GM23338 (cell line): ENCODE measurements at regions not wholly inside any gene's neighbourhood (a gene's known extent, or its start where the extent isn't known, plus 50 kb on each side); places are given as distances from the start of the nearest gene placed in this dataset.

Experiments
- ATAC-seq: fragments of 200-7000 bp; cut with Tn5 transposase; 3 replicates; pipeline ENCODE4 v1.9.1; 2020
- DNase-seq: peaks from one replicate; pipeline ENCODE4 v3.0.0-alpha.2; 2015; ENCODE audit warnings: low spot score
- H2AFZ ChIP-seq: fragments of 200-600 bp; sonication (generic); 2 replicates; pipeline ENCODE4 v1.8.0; 2016; ENCODE audit warnings: antibody characterized with exemption, mild to moderate bottlenecking, moderate library complexity
- H3F3A ChIP-seq: fragments of 200-600 bp; sonication (generic); replicated peaks from 2 replicates; pipeline ENCODE4 v1.8.0; 2017; ENCODE audit warnings: antibody characterized with exemption, mixed run types, low read depth
- H3K27ac ChIP-seq: fragments of 200-600 bp; sonication (generic); 2 replicates; pipeline ENCODE4 v1.6.1; 2016; ENCODE audit warnings: low read depth
- H3K27me3 ChIP-seq: fragments of 200-600 bp; sonication (generic); 2 replicates; pipeline ENCODE4 v1.8.0; 2016; ENCODE audit warnings: mild to moderate bottlenecking, mixed run types, moderate library complexity; ENCODE audit not compliant: insufficient read depth
- H3K36me3 ChIP-seq: fragments of 200-600 bp; sonication (generic); 2 replicates; pipeline ENCODE4 v1.8.0; 2016; ENCODE audit warnings: mild to moderate bottlenecking; ENCODE audit not compliant: insufficient read depth
- H3K4me1 ChIP-seq: fragments of 200-600 bp; sonication (generic); 2 replicates; pipeline ENCODE4 v1.8.0; 2016; ENCODE audit warnings: mild to moderate bottlenecking, moderate library complexity; ENCODE audit not compliant: insufficient read depth
- H3K4me2 ChIP-seq: fragments of 200-600 bp; sonication (generic); 2 replicates; pipeline ENCODE4 v1.7.1; 2017; ENCODE audit warnings: mixed run types
- H3K4me3 ChIP-seq: fragments of 200-600 bp; sonication (generic); 2 replicates; pipeline ENCODE4 v1.6.1; 2016; ENCODE audit warnings: mixed run types
- H3K79me2 ChIP-seq: fragments of 200-600 bp; sonication (generic); replicated peaks from 2 replicates; pipeline ENCODE4 v1.8.0; 2017; ENCODE audit warnings: mild to moderate bottlenecking; ENCODE audit not compliant: insufficient read depth
- H3K9me2 ChIP-seq: fragments of 200-600 bp; sonication (generic); 2 replicates; pipeline ENCODE4 v1.8.0; 2017; ENCODE audit not compliant: insufficient read depth
- H4K20me1 ChIP-seq: fragments of 200-600 bp; sonication (generic); replicated peaks from 2 replicates; pipeline ENCODE4 v1.8.0; 2017; ENCODE audit warnings: mild to moderate bottlenecking; ENCODE audit not compliant: insufficient read depth
- H3K27ac Mint-ChIP-seq: 2 replicates; pipeline ENCODE4 v1.8.0; 2020; ENCODE audit warnings: inconsistent platforms, mild to moderate bottlenecking, moderate library complexity, mixed read lengths
- H3K27me3 Mint-ChIP-seq: 3 replicates; pipeline ENCODE4 v1.8.0; 2022; ENCODE audit warnings: low read depth, mild to moderate bottlenecking, moderate library complexity, mixed read lengths, inconsistent platforms; ENCODE audit not compliant: insufficient read depth, poor library complexity
- H3K36me3 Mint-ChIP-seq: 3 replicates; pipeline ENCODE4 v1.8.0; 2021; ENCODE audit warnings: low read depth, mild to moderate bottlenecking, inconsistent platforms, moderate library complexity, mixed read lengths
- H3K4me1 Mint-ChIP-seq: 3 replicates; pipeline ENCODE4 v1.8.0; 2020; ENCODE audit warnings: mild to moderate bottlenecking, inconsistent platforms, mixed read lengths
- H3K4me3 Mint-ChIP-seq: 3 replicates; pipeline ENCODE4 v1.8.0; 2021; ENCODE audit warnings: moderate library complexity, mild to moderate bottlenecking, inconsistent platforms, mixed read lengths
- H3K9me3 Mint-ChIP-seq: 3 replicates; pipeline ENCODE4 v1.8.0; 2020; ENCODE audit warnings: moderate library complexity, mild to moderate bottlenecking, inconsistent platforms, mixed read lengths
- CREB1 ChIP-seq: fragments of 250-450 bp; sonication (Bioruptor Pico); IDR thresholded peaks from 2 replicates; pipeline ENCODE4 v1.5.0; 2020; ENCODE audit warnings: low read depth, mild to moderate bottlenecking, moderate library complexity
- EZH2 ChIP-seq: fragments of 200-600 bp; sonication (generic); IDR thresholded peaks from one replicate; pipeline ENCODE4 v1.8.0; 2017; ENCODE audit warnings: antibody characterized with exemption, mild to moderate bottlenecking, low read depth; ENCODE audit not compliant: unreplicated experiment
- POLR2AphosphoS5 ChIP-seq: IDR thresholded peaks from 2 replicates; pipeline ENCODE4 v1.6.1; 2016; ENCODE audit warnings: antibody characterized with exemption, low read depth
- STAT1 ChIP-seq: IDR thresholded peaks from one replicate; pipeline ENCODE4 v1.6.1; 2016; ENCODE audit warnings: antibody characterized with exemption; ENCODE audit not compliant: unreplicated experiment
- TF ChIP-seq, protein P1 (sequence below): fragments of 250-450 bp; sonication (Bioruptor Pico); IDR thresholded peaks from 2 replicates; pipeline ENCODE4 v1.5.0; 2020; ENCODE audit warnings: mild to moderate bottlenecking, moderate library complexity
- TF ChIP-seq, protein P2 (sequence below), 2 experiments: fragments of 200-600 bp in 1 of 2; sonication (generic) in 1 of 2; conservative IDR thresholded peaks; 2 replicates each; pipeline versions ENCODE4 v1.5.1 to v1.6.1; 2016 to 2017; ENCODE audit warnings: antibody characterized with exemption in 2 of 2, low read depth in 2 of 2, mild to moderate bottlenecking in 2 of 2, moderate library complexity in 1 of 2
- TF ChIP-seq, protein P3 (sequence below): IDR thresholded peaks from one replicate; pipeline ENCODE4 v1.6.1; 2018; ENCODE audit warnings: antibody characterized with exemption; ENCODE audit not compliant: unreplicated experiment
- TF ChIP-seq, protein P4 (sequence below): IDR thresholded peaks from 2 replicates; pipeline ENCODE4 v1.6.1; 2016; ENCODE audit warnings: antibody characterized with exemption

DNA sequence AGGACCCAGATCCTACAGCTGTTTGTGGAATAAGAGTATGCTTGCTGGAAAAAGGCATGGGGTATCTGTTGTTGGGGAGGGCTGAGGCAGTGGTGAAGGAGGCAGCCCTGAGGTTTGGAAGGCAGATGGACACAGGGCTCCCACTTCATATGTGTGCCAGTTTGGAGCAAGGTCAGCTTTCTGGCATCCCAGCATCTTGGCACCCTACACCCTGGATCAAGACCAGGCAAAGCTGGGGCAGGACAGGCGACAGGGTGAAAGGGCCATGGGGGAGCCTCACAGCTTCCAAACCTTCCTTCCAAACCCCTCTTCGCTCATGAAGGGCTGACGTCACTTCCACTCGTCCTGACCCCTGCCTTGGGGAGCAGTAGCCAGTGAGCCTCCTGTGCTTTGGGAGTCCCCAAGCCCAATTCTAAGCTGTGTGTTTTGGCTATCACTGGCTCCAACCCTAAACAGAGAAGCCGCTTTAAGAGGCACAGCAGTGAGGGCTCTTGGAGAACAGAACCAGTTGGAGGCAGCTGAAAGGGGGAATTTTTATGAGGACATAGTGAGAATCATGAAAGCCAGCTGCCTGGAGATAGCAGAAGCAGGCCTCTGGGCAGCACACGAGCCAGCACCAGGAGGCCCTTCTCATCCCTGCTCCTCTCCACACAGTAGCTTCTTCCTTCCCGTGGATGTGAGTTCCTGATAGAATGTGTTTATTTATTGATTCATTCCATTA lies 448.6 kb upstream of the CDH4 start:
- no peak for ATAC-seq
- H3K4me2 ChIP-seq: no peak overlapping the region

More for the DNA sequence above, 448.6 kb upstream of the CDH4 start:
- no peak overlapping the region for H3K27ac ChIP-seq
- no peaks in the 10 kb centered on the region for H3K9me2 ChIP-seq
- TF ChIP-seq, protein P1, sequence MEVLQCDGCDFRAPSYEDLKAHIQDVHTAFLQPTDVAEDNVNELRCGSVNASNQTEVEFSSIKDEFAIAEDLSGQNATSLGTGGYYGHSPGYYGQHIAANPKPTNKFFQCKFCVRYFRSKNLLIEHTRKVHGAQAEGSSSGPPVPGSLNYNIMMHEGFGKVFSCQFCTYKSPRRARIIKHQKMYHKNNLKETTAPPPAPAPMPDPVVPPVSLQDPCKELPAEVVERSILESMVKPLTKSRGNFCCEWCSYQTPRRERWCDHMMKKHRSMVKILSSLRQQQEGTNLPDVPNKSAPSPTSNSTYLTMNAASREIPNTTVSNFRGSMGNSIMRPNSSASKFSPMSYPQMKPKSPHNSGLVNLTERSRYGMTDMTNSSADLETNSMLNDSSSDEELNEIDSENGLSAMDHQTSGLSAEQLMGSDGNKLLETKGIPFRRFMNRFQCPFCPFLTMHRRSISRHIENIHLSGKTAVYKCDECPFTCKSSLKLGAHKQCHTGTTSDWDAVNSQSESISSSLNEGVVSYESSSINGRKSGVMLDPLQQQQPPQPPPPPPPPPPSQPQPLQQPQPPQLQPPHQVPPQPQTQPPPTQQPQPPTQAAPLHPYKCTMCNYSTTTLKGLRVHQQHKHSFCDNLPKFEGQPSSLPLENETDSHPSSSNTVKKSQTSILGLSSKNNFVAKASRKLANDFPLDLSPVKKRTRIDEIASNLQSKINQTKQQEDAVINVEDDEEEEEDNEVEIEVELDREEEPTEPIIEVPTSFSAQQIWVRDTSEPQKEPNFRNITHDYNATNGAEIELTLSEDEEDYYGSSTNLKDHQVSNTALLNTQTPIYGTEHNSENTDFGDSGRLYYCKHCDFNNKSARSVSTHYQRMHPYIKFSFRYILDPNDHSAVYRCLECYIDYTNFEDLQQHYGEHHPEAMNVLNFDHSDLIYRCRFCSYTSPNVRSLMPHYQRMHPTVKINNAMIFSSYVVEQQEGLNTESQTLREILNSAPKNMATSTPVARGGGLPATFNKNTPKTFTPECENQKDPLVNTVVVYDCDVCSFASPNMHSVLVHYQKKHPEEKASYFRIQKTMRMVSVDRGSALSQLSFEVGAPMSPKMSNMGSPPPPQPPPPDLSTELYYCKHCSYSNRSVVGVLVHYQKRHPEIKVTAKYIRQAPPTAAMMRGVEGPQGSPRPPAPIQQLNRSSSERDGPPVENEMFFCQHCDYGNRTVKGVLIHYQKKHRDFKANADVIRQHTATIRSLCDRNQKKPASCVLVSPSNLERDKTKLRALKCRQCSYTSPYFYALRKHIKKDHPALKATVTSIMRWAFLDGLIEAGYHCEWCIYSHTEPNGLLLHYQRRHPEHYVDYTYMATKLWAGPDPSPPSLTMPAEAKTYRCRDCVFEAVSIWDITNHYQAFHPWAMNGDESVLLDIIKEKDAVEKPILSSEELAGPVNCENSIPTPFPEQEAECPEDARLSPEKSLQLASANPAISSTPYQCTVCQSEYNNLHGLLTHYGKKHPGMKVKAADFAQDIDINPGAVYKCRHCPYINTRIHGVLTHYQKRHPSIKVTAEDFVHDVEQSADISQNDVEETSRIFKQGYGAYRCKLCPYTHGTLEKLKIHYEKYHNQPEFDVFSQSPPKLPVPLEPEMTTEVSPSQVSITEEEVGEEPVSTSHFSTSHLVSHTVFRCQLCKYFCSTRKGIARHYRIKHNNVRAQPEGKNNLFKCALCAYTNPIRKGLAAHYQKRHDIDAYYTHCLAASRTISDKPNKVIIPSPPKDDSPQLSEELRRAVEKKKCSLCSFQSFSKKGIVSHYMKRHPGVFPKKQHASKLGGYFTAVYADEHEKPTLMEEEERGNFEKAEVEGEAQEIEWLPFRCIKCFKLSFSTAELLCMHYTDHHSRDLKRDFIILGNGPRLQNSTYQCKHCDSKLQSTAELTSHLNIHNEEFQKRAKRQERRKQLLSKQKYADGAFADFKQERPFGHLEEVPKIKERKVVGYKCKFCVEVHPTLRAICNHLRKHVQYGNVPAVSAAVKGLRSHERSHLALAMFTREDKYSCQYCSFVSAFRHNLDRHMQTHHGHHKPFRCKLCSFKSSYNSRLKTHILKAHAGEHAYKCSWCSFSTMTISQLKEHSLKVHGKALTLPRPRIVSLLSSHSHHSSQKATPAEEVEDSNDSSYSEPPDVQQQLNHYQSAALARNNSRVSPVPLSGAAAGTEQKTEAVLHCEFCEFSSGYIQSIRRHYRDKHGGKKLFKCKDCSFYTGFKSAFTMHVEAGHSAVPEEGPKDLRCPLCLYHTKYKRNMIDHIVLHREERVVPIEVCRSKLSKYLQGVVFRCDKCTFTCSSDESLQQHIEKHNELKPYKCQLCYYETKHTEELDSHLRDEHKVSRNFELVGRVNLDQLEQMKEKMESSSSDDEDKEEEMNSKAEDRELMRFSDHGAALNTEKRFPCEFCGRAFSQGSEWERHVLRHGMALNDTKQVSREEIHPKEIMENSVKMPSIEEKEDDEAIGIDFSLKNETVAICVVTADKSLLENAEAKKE (CRISPR knock-in tag): no peak
- TF ChIP-seq, protein P2, sequence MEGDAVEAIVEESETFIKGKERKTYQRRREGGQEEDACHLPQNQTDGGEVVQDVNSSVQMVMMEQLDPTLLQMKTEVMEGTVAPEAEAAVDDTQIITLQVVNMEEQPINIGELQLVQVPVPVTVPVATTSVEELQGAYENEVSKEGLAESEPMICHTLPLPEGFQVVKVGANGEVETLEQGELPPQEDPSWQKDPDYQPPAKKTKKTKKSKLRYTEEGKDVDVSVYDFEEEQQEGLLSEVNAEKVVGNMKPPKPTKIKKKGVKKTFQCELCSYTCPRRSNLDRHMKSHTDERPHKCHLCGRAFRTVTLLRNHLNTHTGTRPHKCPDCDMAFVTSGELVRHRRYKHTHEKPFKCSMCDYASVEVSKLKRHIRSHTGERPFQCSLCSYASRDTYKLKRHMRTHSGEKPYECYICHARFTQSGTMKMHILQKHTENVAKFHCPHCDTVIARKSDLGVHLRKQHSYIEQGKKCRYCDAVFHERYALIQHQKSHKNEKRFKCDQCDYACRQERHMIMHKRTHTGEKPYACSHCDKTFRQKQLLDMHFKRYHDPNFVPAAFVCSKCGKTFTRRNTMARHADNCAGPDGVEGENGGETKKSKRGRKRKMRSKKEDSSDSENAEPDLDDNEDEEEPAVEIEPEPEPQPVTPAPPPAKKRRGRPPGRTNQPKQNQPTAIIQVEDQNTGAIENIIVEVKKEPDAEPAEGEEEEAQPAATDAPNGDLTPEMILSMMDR (conservative IDR thresholded peaks at IDR 0.05; ENCODE audit: low read depth in 2 of 2): no peak
- TF ChIP-seq CREB1 (CRISPR knock-in tag) (no peak), POLR2AphosphoS5 (no peak), STAT1 (no peak), EZH2 (no peak)
- TF ChIP-seq, protein P3, sequence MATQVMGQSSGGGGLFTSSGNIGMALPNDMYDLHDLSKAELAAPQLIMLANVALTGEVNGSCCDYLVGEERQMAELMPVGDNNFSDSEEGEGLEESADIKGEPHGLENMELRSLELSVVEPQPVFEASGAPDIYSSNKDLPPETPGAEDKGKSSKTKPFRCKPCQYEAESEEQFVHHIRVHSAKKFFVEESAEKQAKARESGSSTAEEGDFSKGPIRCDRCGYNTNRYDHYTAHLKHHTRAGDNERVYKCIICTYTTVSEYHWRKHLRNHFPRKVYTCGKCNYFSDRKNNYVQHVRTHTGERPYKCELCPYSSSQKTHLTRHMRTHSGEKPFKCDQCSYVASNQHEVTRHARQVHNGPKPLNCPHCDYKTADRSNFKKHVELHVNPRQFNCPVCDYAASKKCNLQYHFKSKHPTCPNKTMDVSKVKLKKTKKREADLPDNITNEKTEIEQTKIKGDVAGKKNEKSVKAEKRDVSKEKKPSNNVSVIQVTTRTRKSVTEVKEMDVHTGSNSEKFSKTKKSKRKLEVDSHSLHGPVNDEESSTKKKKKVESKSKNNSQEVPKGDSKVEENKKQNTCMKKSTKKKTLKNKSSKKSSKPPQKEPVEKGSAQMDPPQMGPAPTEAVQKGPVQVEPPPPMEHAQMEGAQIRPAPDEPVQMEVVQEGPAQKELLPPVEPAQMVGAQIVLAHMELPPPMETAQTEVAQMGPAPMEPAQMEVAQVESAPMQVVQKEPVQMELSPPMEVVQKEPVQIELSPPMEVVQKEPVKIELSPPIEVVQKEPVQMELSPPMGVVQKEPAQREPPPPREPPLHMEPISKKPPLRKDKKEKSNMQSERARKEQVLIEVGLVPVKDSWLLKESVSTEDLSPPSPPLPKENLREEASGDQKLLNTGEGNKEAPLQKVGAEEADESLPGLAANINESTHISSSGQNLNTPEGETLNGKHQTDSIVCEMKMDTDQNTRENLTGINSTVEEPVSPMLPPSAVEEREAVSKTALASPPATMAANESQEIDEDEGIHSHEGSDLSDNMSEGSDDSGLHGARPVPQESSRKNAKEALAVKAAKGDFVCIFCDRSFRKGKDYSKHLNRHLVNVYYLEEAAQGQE: no peak
- TF ChIP-seq, protein P4, sequence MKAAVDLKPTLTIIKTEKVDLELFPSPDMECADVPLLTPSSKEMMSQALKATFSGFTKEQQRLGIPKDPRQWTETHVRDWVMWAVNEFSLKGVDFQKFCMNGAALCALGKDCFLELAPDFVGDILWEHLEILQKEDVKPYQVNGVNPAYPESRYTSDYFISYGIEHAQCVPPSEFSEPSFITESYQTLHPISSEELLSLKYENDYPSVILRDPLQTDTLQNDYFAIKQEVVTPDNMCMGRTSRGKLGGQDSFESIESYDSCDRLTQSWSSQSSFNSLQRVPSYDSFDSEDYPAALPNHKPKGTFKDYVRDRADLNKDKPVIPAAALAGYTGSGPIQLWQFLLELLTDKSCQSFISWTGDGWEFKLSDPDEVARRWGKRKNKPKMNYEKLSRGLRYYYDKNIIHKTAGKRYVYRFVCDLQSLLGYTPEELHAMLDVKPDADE: no peak
- no peak overlapping the region for H3K4me3 ChIP-seq
- no peaks in the 10 kb centered on the region for H4K20me1 ChIP-seq
- peaks cover 12% of the 10 kb centered on the region; the same call in 1 of the 2 replicates for H3K4me1 ChIP-seq
- peaks cover 34% of the 10 kb centered on the region for H3K9me3 Mint-ChIP-seq
- H3K36me3 ChIP-seq: no peaks in the 10 kb centered on the region
- peaks cover 14% of the 10 kb centered on the region; the same call in 2 of the 3 replicates for H3K36me3 Mint-ChIP-seq
- no peak overlapping the region for H2AFZ ChIP-seq
- peaks cover 29% of the 10 kb centered on the region for H3K4me1 Mint-ChIP-seq
- no peaks in the 10 kb centered on the region for H3K27me3 Mint-ChIP-seq
- H3F3A ChIP-seq: no peaks in the 10 kb centered on the region
- H3K27ac Mint-ChIP-seq: no peak overlapping the region
- no peaks in the 10 kb centered on the region for H3K27me3 ChIP-seq
- H3K79me2 ChIP-seq: no peaks in the 10 kb centered on the region
- no peak overlapping the region for H3K4me3 Mint-ChIP-seq
- no peak for DNase-seq
